NCI-H446 treated with DMSO at 0.1 percent for 48 hours (cell line): ENCODE measurements at regions not wholly inside any gene's neighbourhood (a gene's known extent, or its start where the extent isn't known, plus 50 kb on each side); places are given as distances from the start of the nearest gene placed in this dataset.
"Not testable (repeated sequence)": the region's sequence is repeated elsewhere in the genome, so short reads cannot be mapped to it uniquely, and the experiment has no call there.

ENCODE experiments used
- DNase-seq: peaks from one replicate; lab custom pipeline; 2025; lab: John Stamatoyannopoulos, UW

DNA sequence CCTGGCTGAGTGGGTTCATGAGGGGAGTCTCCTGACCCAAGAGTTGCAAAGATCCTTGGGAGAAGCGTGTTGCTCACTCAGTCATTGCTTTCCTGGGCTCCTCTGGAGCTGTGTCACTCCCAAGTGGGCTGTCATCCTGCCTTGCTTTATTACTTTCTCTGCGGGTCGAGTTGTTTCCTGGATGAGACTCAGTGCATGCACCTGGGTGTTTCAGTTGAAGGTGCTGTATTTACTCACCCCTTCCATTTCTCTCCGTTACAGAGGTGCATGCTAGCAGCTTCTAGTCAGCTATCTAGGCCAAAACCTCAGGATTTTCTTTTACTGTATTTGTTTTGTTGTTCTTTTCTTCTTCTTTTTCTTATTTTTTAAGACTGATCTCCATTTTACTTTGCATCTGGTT, 785.5 kb upstream of the EDIL3 start:
- DNase-seq = no peak

DNA sequence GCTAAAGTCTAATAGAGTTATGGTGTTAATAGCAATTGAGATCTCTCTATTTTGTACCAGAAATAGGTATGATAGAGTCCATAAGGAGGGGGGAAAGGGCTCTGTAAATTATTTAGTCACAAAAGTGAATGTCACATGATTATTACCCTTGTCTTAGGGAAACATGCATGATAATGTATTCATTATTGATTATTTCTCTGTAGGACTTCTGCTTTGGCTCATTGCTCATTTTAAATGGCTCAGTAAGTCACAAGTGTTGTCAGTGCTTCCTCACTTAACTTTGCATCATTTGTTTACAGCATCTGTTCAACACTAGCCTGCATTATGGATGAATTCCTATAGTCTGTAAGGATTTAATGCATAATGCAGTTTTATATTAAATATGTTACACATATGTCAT, 788.8 kb upstream of the EDIL3 start:
- no peak for DNase-seq

DNA sequence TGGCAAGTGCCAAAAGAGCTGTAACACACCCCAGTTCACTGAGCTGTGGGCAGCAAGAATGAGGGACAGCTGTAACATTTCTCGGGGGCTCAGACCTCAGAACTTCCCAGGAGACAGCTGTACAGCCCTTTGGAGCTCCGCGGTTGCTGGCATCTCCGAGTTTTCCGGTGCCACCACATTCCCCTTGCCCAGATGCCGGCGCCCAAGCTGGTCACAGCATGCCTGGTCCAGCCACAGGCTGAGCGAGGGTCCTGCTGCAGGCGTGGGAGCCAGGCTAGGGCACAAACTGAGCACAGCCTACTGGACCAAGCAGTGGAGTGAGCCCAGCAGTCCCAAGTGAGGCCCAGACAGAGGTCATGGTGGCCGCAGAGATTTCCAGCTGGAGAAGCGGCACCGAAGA, 797.7 kb upstream of the EDIL3 start:
- DNase-seq = no peak

DNA sequence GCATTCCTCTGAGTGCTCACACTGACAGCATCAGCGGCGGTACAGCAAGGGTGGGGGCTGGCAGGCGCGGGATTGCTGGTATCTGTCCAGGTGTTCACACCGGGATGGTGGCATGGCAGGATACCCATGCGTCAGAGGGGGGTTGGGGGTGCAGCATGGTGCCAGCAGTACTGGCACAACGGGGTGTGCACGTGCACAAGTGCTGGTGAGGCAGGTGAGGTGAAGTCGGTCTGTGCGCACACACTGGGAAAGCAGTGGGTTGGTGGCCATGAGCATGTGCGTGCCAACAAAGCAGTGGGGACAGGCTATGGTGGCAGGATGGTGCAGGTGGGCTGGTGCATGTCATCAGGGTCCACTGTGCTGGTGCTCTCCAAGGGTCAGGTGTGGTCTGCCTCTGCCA, 819.6 kb upstream of the EDIL3 start:
- no peak for DNase-seq

DNA sequence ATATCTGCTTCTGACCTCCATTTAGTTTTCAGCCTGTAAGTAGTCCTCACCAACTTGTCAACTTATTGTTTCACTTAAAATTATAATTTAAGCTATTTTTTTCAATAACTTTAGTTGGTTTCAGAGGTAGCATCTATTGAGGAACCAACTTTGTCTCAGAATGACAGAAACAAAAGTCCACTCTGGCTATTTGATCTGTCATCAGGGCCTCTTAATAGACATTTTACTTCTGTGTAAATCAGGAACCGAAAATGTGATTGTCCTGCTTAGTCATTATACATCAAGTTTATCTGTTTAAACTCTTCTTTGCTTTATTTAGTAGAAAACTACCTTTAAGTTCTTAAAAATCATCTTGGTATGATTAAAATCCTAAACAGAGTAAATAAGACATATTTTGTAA, 820.8 kb upstream of the EDIL3 start:
- DNase-seq = no peak

DNA sequence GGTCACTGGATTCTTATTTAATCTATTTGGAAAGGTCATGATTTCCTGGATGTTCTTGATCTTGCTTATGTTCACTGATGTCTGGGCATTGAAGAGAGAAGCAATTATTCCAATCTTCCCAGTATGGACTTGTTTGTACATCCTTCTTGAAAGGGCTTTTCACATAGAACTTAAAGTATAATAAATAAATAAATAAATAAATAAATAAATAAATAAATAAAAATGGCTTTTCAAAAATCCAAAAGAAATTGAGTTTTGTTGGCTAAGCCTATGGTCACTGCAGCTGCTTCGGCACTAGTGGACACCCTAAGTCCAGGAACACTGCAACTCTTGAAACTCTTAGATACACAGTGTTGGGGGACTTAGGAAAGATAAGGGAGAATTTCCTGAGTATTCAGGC, 840.7 kb upstream of the EDIL3 start:
- DNase-seq = no peak

DNA sequence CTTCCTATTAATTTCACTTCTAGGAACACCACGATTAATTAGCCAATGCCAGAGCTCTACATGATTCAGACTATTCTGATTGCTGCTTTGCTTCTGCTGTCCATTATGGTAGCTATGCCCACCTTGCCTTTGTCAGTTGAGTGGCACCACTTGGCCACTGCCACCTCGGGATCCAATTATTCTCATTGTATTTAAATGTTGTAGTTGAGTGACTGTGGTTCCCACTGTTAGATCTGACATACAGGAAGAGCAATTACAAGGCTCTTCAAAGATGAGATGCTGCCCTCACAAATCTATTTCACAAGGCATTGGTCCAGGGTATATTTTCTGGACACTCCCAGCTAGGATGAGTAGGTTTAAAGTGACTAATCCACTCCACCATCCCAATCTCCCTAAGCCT, 864.5 kb upstream of the EDIL3 start:
- no peak for DNase-seq

DNA sequence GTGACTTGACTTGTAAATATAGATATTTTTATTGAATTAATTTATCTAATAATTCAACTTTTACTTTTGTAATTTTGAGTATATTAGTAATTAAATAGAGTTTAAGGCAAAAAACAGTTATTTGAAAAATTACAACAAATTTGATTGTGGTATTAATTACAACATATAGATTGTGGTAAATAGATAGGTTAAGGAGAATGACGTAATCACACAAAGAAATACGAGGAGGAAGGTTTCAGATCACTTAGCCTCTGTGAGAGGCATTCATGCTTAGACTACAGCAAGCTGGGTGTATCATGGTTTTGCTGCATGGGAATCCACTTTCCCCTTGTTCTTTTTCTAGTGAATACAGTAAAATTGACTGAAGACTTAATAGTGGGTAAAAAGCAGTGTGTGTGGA, 878.4 kb upstream of the EDIL3 start:
- no peak for DNase-seq

DNA sequence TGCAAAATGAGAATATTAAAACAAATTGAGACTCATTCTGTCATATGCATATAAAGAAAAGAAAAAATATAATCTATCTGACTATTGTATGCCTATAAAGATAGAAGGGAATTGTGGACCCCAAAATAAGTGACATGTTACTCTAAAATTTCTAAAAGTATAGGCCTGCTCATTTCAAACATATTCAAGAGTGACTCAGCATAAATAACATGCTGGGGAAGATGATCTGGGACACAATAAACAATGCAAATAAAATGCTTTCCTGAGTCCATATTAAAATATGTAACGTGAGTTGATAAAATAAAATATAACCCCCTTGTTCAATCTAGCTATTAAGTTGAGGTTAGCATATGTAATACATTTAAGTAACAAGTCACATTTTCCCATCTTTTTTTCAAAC, 882.0 kb upstream of the EDIL3 start:
- DNase-seq = no peak

DNA sequence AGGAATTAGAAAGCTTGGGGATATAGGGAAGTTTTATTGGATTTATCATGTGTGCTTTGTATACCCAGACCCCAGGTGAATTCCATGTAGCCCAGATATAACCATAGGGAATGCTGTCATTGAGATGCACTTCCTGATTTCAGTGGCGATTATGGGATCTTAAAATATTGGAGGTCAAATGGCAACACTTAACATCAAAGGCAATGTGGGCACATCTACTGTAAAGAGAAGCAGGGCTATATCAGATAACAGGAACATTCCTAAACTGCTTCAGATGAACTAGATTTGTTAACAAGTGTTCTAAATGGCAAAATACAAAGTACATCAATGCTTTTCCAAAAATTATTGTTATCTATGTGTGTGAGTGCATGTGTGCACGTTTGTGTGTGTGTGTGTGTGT, 883.5 kb upstream of the EDIL3 start:
- DNase-seq = no peak

DNA sequence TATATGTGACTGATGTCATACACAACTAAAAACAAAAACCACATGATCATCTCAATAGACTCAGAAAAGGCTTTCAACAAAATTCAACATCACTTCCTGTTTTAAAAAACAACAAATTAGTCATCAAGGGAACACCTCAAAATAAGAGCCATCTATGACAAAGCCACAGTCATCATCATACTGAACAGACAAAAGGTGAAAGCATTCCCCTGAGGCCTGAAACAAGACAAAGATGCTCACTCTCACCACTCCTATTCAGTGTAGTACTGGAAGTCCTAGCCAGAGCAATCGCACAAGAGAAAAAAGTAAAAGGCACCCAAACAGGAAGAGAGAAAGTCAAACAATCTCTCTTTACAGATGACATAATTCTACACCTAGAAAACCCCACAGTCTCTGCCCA, 893.5 kb upstream of the EDIL3 start:
- no peak for DNase-seq

DNA sequence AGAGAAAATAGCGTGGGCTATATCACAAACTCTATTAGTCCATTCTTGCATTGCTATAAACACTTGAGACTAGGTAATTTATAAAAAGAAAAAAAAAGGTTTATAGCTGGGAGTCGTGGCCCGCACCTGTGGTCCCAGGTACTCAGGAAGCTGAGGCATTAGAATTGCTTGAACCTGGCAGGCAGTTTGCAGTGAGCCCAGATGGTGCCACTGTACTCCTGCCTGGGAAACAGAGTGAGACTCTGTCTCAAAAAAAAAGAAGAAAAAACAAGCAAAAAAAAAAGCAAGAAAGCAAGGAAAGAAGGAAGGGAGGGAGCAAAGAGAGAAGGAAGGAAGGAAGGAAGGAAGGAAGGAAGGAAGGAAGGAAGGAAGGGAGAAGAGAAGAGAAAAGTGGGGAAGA, 904.2 kb upstream of the EDIL3 start:
- no peak for DNase-seq

DNA sequence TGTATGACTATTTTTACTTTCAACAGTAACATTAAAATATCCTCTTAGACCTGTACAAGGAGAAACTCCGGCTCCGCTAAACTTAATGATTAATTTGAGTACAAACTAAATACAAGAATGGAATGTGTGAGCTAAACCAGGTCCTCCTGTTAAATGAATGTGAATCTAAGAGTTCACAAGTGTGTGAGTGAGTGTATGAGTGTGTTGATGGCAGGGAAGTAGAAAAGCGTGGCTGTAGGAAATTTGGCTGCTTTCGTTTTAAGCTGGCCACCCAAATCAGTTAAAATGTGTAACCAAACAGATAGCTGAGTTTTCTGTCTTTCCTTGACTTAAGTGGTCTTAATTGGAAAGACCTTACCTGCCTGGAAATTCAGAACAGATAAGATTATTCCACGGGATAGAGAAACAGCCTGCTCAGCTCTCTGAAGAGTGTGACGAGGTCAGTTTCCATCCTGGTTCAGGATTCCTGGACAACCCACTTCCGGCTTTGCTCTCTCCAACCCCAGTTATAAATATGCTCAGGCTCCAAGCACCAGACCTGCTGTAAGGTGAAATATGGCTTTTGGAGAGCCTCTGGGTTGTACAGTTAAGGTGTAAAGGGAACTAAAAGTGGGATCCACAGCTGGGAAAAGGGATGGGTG, 908.6 kb upstream of the EDIL3 start:
- DNase-seq = no peak

DNA sequence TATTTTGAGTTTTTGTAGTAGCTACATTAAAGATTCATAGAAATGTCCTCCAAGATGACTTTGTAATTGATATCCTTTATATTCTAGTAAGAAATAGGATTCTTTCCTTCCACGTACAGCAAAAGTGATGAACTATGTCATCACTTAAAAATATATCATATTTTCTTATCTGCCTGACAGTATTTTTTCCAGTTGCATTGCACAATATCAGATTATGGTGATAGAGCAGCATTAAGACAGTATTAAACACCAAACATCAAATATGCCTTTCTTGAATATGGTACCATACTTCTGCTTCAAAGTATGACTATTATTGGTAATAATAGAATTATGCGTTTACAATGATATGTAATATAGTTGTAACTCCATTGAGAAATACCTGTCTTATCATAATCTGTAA, 919.8 kb upstream of the EDIL3 start:
- no peak for DNase-seq

DNA sequence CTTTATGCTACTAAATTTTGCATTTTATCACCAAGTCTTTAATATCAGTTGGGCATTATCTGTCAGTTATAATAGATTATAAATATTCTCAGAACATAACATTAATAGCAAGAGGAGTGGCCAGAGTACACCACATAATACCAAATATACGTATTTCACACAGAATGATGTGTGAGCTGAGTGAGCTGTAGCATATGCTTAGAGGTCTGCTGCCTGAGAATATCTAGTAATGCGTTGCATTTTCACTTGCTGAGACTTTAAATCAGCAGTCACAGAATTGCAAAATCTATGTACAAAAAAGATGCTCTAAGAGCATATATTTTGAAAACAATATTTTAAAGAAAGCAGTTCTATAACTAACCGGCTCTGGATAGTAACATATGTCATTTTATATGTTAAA, 921.1 kb upstream of the EDIL3 start:
- no peak for DNase-seq

DNA sequence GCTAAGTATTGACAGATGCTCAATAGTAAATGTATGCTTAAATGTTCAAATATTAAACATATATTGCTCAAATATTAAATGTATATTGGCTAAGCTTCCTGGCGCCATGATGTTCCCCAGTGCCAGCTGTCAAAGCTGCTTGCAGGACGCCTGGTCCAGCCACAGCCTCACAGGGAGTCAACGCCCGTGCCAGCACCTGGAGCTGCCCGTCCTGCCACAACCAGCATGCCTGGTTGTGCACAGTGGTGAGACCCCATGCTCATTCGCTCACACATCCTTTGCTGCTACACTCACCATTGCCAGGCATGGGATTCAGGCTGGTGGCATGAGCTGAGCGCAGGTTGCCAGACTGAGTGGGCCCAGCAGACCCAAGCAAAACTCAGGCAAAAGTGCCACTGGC, 926.9 kb upstream of the EDIL3 start:
- no peak for DNase-seq

DNA sequence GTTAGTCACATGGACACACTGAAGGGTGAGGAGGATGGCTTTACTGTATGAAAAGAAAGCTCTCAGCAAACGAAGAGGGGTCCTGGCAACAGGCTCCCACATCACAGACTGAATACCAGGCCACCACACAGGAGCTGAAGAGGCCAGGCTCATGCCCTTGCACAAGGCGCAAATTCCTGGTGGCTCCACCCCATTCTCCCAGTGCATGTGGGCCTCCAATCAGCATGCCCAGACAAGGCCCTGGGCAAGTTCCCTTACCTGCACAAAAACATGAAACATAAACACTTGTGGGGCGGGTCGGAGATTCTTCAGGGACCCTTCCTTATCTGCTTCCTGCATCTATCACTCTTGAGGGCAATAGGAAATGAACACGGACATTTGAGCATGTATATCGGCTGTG, 935.8 kb upstream of the EDIL3 start:
- DNase-seq = no peak

DNA sequence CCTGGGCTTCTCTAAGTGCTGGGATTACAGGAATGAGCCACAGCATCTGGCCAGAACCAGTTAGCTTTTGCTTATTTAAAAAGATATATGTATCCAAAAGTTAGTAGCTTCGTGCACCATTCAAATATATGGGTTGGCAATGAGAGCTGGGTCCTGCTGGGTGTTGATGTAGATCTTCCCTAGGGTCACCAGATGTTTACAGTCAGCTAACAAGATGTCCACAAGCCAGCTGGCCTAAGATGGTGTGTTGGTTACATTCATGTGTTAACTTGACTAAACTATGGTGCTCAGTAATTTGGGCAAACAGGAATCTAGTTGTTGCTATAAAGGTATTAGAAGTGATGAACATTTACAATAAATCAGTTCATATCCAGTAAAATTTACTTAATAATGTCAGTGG, 948.6 kb upstream of the EDIL3 start:
- DNase-seq = no peak

DNA sequence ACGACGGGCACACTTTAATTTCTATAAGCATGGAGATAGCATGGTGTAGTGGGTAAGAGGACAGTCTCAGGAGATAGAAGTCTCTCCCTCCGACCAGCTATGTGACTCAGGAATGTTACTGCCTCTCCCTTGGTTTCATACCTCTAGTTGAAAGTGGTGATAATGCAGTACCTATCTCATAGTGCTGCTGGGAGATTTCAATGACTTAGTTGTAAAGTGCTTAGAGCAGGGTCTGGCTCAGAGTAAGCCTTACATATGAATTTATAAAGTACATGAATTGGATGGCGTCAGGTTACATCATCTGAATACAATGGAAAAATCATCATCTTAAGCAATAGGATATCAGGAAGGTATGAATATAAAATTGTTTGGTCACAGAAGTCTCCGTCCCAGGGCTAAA, 952.8 kb upstream of the EDIL3 start:
- no peak for DNase-seq

DNA sequence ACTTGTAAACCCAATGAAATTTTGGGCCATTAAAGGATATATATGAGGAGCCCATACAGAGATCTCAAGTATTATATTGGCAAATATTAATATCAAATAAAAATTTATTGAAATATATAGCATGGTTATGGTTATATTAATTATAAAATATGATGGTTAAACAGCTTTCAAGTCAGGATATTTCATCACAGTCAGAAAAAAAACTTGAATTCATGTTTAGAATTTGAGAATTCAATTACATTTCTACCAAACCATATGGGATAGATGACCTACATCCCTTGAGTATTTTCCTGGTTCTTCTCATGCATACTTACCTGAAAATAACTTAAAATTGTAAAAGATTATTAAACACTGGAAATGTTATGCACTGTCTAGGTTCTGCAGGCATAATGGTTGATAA, 956.1 kb upstream of the EDIL3 start:
- no peak for DNase-seq

DNA sequence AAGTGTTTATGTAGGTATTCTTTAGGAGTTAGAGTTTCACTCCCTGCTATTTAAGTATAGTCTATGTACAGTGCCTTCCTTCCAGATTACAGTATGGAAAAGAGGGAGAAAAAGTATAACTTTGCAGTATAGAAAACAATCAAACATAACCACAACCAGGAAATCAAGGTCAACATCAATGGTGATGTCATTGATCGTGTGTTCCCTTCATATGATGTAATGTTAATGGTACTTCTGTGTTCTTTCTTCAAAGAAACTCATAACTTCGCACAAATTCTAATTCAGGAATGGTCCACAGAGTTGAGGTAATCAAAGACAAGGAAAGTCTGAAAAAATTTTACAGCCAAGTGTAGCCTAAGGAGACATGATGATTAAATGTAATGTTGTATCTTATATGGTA, 961.1 kb upstream of the EDIL3 start:
- no peak for DNase-seq

DNA sequence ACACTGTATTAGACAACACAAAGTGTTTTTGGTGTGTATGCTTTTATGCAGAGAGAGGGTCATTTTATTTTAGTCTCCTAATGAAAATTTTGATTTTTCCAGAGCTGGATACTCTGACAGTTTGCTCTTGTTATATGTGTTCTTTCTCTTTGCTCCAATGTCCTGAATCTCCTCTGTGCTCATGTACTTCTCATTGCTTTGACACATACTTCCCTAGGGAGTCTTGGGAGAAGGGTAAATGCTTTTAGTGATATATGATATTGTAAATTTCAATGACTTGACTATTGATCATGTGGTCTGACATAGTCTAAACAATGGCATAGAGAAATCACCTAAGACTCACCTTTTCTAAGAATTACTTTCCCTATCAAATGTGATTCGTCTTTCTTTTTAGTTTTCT, 972.6 kb upstream of the EDIL3 start:
- DNase-seq = no peak

DNA sequence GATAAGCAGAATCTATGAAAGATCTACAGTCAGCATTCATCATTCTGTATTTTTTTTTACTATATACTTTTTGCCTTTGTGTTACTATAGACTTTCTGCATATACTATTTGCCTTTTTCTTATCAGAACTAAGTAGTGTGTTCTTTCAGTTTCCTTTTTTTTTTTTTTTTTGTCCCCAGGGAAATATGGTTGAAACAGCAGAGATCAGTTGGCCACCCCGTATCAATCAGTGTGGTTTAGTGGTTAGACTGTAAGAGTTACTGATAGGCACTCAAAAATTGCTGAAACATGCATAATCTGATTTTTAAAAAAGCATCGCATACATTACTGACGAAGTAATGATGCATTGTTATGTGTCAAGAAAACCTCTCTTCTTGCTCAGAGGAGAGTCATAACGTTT, 990.8 kb upstream of the EDIL3 start:
- no peak for DNase-seq

DNA sequence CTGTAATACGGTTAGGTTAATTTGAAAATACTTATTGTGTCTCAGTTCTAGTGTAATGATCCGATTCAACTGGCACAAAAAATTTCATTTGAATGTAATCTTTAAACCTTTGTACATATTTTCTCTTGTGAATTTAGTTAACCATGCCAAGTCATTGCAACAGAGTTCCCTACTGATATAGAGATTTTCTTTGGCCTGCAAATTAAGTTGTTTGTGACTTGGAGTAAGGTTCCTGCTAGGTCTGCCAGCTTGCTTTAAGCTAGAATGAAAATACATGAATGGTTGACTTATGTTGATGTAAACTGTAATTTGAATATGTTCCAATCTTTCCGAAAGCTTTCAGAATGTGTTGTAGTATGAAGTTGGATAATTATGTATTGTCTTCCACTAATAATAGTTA, 1004.1 kb upstream of the EDIL3 start:
- peak; percentile 47 for DNase-seq

DNA sequence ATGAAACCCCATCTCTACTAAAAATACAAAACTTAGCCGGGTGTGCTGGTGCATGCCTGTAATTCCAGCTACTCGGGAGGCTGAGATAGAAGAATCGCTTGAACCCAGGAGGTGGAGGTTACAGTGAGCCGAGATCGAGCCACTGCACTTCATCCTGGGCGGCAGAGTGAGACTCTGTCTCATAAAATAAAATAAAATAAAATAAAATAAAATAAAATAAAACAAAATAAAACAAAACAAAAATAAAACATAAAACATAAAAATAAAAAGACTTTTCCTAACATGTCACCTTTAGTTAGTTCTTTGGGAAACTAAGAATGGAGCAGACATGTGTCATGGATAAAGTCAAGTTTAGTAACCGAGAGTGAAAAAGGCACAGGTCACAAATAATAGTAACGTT, 1007.6 kb upstream of the EDIL3 start:
- DNase-seq = not testable (repeated sequence)
